Germinal center (tissue), 1 donor: ENCODE measurements at regions not wholly inside any gene's neighbourhood (a gene's known extent, or its start where the extent isn't known, plus 50 kb on each side); places are given as distances from the start of the nearest gene placed in this dataset.

Experiments
- DNase-seq: peaks from one replicate; pipeline ENCODE4 v3.0.0; 2012; ENCODE audit warnings: mixed read lengths, low spot score

- no peak for DNase-seq
Observed at GRCh38 chr18:54020156-54020745, 204.2 kb downstream of the MBD2 start.

GRCh38 chr18:54019641-54020040, 204.8 kb downstream of the MBD2 start:
- no peak for DNase-seq

GRCh38 chr18:54013452-54013851, 211.0 kb downstream of the MBD2 start:
- no peak for DNase-seq

GRCh38 chr18:54004828-54005227, 219.6 kb downstream of the MBD2 start:
- no peak for DNase-seq

DNA sequence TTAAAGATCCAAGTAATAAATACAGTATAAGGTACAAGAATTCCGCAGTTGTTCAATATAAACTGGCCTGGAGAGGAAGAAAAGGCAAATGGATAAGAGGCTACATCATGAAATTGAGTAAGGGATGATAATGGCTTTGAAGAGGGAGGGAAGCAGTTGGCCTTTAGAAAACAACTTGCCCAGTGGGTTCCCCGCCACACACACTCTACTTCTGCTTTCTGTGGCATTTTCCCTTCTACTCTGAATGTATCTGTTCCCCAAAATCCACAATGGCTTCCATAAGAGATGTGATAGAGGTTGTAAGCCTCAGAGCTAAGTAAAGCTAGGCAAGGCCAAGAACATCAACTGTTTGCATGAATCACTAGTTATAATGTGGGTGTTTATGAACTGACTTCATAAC, 221.3 kb downstream of the MBD2 start:
- DNase-seq = no peak

DNA sequence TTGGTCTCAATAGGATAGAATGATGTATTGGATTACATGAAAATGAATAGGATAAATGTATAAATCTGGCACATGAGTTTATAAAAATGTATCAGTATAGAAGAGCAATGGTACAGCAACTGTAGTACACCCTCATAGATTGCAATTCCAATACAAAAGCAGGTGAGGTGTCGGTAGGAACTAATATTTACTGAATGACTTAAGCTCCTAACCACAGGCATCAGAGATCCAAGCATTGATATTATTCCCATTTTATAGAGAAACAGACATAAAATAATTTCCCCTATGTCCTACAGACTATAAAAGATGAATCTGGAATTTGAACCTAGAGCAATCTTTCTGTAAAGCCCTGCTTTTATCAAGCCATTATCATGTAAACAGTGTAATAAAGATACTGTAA, 227.4 kb downstream of the MBD2 start:
- DNase-seq = no peak

DNA sequence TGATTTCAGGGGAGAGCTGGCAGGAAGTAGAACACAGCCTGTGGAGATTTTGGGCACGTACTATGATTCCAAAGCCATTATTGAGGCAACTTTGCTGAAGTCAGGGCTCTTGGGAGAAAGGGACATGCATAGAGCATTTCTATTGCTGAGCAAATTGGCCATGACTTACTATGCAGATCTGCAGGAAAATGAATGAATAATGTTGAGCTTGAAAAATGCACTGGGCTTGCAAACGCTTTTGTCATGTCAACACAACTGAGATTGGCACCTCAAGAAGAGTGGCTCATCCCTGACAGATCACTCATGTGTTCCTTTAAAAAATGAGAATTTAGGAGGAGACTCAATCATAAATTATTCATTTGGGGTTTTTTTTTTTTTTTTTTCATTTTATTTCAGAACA, 230.5 kb downstream of the MBD2 start:
- no peak for DNase-seq

DNA sequence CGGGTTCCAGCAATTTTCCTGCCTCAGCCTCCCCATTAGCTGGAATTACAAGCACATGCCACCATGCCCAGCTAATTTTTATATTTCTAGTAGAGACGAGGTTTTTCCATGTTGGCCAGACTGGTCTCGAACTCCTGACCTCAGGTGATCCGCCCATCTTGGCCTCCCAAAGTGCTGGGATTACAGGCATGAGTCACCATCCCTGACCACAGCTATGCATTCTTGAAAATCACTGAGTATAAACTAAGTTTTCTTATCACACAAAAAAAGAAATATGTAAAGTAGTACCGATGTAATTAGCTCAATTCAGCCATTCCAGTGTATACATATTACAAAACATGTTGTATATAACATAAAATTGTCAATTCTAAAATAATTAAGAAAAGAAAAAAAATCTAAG, 232.7 kb downstream of the MBD2 start:
- no peak for DNase-seq

GRCh38 chr18:53991202-53991601, 233.3 kb downstream of the MBD2 start:
- no peak for DNase-seq

DNA sequence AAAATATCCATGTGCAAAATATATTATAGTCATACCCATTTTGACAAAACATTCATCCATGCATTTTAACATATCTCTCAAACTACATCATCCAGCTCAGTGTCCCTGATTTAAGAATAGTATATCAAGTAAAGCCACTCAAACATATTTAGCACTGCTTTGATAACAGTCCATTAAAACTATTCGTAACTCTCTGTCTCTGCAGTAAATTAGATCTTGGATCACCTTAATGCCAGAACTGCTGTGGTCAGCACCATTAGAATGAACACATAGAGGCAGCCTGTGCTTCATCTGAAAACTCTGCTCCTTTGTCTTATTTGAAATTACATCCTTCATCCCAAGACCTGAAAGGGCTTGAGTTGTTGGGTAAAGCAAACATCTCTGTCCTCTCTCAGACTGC, 234.0 kb downstream of the MBD2 start:
- no peak for DNase-seq

DNA sequence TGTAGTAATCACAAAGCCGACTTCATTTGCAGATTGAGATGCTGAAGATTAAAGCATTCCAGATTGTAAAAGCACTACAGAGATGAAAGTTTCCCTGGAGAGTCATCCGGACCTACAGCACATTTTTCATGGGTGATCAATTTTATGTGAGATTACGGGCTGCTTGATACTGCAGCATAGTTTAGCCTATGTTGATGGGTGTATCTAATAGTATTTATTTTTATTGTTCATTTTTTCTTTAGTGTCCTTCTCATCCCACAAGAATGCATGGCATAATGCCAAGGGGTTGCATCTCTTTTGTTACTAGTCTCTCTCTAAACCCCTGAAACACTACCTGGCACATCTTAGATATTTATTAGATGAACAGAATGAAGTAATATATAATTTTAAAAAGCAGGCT, 240.4 kb downstream of the MBD2 start:
- DNase-seq = no peak

DNA sequence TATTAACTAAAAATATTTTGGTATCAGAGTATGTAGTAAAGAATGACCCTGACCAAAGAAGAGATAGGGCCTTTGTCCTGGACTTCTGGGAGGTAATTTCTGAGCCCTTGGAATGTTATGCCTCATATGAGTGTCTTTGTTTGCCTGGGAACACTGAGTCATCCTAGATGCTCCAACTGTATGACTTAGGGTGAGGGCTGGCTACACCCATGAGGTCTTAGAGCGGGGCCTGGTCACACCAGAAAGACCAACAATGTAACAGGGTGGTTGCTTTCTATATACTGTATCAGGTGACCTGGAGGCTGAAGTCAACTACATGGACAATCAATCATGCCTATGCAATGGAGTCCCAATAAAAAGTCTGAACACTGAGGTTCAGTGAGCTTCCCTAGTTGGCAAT, 253.1 kb downstream of the MBD2 start:
- DNase-seq = no peak

DNA sequence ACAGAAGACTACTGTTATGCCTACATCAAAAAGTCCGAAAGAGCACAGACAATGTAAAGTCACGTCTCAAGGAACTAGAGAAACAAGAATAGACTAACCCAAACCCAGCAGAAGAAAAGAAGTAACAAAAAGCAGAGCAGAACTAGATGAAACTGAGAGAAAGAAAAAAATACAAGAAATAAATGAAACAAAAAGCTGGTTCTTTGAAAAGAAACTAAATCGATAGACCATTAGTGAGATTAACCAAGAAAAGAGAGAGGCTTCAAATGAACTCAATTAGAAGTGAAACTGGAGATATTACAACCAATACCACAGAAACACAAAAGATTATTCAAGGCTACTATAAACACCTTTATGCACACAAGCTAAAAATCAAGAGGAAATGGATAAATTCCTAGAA, 271.8 kb downstream of the MBD2 start:
- no peak for DNase-seq

DNA sequence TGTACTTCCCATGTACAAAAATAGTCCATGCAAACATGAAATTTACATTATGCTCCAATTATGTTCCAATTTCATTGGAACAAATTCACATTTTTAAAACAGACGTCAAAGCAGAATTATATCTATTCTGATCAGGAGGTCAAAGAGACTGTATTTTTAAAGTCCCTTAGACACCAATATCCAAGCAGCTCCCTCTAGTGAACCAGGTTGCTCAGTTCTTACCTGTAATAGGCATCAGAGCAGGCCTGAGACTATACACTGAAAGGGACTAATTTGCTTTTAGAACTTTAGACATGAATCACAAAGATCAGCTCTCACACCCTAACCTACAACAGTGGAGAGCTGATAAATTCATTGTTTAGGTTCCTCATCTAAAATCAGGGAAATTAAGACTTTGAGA, 273.9 kb downstream of the MBD2 start:
- DNase-seq = no peak

DNA sequence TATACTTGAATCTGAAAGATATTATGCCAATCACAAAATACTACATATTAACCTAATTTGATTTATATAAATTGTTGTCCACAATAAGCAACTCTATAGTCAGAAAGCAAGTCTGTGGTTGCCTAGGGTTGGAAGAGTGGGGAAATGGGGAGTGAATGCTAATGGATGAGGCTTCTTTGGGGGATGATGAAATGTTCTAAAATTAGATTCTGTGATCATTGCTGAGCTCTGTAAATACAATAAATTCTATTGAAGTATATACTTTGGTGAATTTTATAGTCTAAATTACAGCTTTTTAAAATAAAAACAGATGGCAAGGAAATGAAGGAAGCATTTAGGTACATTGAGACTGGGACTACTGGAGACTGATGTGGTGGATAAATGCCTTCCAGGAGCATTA, 275.5 kb downstream of the MBD2 start:
- DNase-seq = no peak

DNA sequence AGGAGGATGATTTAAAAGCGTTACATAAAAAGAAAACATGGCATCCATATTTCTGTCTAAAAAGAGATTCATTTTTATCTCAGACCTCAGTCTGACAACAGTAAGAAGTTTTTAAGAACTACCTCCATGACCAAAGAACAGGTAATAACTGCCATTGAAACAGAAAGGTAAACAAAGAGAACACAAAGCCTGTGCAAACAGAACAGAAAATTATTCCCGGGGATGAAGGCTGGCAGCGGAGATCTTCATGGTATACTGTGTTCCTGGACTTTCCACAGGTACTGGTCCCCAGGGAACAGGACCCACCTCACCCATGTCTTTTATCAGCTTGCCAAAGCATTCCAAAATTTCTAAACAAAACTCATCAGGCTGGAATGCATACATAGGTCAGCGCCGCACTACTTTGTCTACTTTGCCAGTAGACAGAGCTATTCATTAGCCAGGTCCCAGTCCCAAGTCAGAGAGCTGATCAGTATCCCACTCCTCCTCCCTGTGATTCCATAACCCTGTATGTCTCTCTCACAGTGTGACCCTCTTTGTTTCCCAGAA, 277.3 kb downstream of the MBD2 start:
- DNase-seq = no peak

- no peak for DNase-seq
Observed at GRCh38 chr18:53946594-53946993, 277.9 kb downstream of the MBD2 start.

DNA sequence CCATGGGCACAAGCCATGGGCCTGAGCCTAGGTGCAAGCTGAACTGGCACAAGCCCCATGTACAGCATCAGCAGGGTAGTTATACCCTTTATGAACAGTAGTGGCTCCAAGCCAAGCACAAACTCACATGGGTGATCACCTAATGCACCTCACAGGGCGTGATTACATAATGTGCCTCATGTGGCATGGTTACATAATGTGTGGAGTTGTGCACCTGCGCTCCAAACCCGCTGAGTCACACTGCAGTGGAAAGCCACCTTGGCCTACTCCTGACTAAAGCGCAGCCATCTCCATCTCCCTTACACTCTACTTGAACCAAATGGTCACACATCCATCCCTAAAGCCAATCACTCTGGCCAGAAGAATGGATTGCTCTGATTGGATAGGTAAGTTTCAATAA, 279.7 kb downstream of the MBD2 start:
- DNase-seq = no peak

DNA sequence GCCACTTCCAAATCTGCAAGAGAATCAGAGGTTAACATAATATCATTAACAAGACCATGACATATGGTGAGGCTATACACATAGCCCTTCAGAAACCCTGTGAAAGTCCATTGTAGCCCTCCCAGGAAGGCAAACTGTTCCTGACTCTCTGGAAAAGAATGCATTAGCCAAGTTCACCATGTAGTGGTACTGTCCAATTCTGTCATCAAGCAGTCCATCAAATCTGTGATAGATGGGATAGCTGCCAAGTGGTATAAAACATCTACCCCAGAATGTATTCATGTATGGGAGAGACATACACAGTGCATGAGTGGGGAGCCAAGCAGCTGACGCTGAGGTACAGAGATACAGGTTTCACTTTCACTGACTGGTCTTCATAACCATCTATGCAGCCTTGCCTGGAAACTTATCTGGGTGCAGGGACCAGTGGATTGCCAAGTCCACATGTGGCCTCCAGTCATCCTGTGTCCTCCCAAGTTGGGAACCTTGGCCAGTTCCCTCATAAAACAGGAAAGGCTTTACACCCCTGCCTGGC, 281.1 kb downstream of the MBD2 start:
- DNase-seq = no peak

GRCh38 chr18:53941601-53942338, 282.7 kb downstream of the MBD2 start:
- no peak for DNase-seq

DNA sequence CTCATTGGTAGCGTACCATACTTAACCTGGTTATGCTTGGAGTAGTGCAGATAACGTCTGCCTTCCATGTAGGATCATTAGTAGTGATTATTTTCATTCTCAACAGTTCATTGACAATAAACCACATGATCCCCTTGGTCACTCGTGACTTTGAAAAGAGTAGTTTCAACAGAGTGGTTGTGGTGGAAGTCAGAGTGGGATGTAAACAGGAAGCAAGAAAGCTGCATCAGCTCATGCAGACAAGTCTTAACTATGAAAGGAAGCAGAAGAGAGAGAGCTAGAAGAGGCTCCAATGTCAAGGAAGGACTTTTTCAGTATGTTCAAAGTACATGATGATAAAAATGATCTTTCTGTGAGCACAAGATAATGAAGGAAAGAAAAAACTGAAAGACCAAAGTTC, 287.4 kb downstream of the MBD2 start:
- no peak for DNase-seq

GRCh38 chr18:53935803-53936202, 288.7 kb downstream of the MBD2 start:
- no peak for DNase-seq

DNA sequence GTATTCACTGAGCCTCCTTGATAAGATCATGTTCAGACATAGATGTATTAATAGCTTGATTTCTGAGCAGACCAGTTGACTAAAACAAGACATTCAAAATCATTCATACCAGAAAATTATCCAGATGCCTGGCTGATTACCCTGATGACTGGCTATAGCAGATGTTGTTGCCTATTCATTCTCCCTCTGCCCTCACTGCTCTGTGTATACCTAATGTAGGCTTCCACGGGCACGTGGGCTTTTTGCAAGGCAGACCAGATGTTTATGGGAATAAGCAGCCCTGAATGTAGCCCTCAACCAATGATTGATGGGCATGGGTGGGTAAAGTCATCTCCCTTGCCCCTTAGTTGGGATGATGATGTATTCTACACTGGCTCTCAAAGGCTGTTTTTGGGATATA, 289.1 kb downstream of the MBD2 start:
- no peak for DNase-seq
